ENCODE measurements at regions not wholly inside any gene's neighbourhood (a gene's known extent, or its start where the extent isn't known, plus 50 kb on each side); places are given as distances from the start of the nearest gene placed in this dataset.

DNA sequence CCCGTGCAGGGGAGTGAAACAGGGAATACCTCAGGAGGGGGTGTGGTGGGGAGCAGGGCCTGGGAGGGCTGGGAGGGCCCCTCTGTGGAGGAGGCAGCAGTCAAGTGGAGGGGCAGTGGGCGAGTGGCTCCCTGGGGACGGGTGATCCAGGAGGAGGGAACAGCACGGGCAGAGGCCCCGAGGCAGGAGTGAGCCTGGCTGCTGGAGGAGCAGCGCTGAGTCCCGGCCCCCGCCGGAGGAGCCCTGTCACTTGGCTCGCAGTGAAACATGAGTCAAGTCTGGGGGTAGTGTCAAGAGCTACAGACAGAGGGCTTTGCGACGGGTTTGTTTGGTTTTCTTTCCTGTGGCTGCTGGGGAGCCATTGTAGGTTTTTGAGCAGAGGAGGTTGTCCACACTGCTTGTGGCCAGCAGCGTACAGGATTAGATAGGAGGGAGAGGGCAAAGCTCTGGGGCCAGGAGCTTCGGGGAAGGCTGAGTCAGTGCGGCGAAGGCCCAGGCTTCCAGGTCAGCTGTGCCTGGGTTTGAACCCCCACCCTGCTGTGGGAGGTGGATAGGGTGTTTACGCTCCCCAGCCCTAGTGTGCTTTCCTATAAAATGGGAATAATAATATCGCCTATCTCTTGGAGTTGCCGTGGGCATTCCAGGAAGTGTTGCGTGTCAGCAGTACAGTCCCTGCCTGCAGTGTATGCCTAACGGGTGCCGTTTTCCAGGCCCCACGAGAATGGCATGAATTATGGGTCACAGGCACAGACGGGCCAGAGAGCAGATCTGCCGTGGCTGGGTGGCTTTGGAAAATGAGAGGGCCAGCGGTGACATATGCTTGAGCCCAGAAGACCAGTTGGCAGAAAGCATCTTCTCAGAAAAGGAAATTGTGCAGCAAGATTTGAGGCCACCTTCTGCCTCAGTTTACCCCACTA is 115.9 kb upstream of the CIBAR2 start:
- in situ Hi-C loops (cut with HindIII; ENCODE audit: extremely low pct_ligation_motif_present, low pct_unique_long_range_greater_than_20kb) (loop anchor here (10.0 kb wide), 1 partner anchor 103 kb away; no protein-coding TSS in a partner anchor), intact Hi-C loops (cut with micrococcal nuclease; ENCODE audit: unreplicated experiment) (no loop called here)
- Histone ChIP-seq H3K4me3 (replicated peaks in 1 of 3; ENCODE audit: insufficient read depth in 1 of 3, low read depth in 2 of 3, low read length in 3 of 3) (no peak overlapping the region), H3K9me3 (ENCODE audit: low read length) (no peaks in the 10 kb centered on the region), H3K27ac (ENCODE audit: extremely low read length, insufficient read depth, low read length) (no peak overlapping the region), H4K20me1 (ENCODE audit: insufficient read depth, low read length) (0 out of 2 replicates have a peak, but pooled peaks cover 5% of the 10 kb centered on the region), H3K36me3 (replicated peaks in 1 of 2; ENCODE audit: control insufficient read depth in 1 of 2, insufficient read depth in 2 of 2, low read length in 2 of 2) (no peaks in the 10 kb centered on the region), H3K79me2 (ENCODE audit: insufficient read depth, low read length) (no peaks in the 10 kb centered on the region), H3K4me1 (ENCODE audit: insufficient read depth, low read length) (peaks cover 17% of the 10 kb centered on the region), H3K4me2 (ENCODE audit: low read depth, low read length) (no peak overlapping the region), H3K27me3 (ENCODE audit: control insufficient read depth in 1 of 2, insufficient read depth in 2 of 2, low read length in 2 of 2) (no peaks in the 10 kb centered on the region; a peak in 1 of 5 replicates), H3K9ac (ENCODE audit: insufficient read depth, low read depth, low read length) (no peak overlapping the region), H2AFZ (ENCODE audit: low read length) (no peak overlapping the region)
- 58% methylated on average over 26 of the region's 26 CpGs for WGBS (ENCODE audit: low lambda C conversion rate)
- ChIA-PET POLR2A (interaction anchor here (0.9 kb wide), 1 partner anchor 69 kb away, joined by 4 read pairs; no protein-coding TSS in a partner anchor), CTCF (ENCODE audit: low intra/inter-chr PET ratio, low total read pairs) (no interaction called here)
- ATAC-seq (peak; percentile 74), DNase-seq (ENCODE audit: low spot score) (no peak), FAIRE-seq (no peak)
- no TSS peak for BruUV-seq (replicated peaks)
- TF ChIP-seq KDM5B (CRISPR knock-in tag; IDR thresholded peaks at IDR 0.05; ENCODE audit: borderline replicate concordance) = peak; percentile 50; the same call in 1 of the 2 replicates
- TF ChIP-seq, protein P1, sequence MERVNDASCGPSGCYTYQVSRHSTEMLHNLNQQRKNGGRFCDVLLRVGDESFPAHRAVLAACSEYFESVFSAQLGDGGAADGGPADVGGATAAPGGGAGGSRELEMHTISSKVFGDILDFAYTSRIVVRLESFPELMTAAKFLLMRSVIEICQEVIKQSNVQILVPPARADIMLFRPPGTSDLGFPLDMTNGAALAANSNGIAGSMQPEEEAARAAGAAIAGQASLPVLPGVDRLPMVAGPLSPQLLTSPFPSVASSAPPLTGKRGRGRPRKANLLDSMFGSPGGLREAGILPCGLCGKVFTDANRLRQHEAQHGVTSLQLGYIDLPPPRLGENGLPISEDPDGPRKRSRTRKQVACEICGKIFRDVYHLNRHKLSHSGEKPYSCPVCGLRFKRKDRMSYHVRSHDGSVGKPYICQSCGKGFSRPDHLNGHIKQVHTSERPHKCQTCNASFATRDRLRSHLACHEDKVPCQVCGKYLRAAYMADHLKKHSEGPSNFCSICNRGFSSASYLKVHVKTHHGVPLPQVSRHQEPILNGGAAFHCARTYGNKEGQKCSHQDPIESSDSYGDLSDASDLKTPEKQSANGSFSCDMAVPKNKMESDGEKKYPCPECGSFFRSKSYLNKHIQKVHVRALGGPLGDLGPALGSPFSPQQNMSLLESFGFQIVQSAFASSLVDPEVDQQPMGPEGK (CRISPR knock-in tag; IDR thresholded peaks at IDR 0.05) = 0 out of 2 replicates have a peak, but pooled peaks have one; percentile 20
- TF ChIP-seq, protein P2, sequence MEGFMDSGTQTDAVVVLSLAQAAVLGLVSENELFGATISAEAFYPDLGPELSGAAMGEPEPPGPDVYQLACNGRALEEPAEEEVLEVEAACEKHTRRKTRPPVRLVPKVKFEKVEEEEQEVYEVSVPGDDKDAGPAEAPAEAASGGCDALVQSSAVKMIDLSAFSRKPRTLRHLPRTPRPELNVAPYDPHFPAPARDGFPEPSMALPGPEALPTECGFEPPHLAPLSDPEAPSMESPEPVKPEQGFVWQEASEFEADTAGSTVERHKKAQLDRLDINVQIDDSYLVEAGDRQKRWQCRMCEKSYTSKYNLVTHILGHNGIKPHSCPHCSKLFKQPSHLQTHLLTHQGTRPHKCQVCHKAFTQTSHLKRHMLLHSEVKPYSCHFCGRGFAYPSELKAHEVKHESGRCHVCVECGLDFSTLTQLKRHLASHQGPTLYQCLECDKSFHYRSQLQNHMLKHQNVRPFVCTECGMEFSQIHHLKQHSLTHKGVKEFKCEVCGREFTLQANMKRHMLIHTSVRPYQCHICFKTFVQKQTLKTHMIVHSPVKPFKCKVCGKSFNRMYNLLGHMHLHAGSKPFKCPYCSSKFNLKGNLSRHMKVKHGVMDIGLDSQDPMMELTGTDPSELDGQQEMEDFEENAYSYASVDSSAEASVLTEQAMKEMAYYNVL (CRISPR knock-in tag; IDR thresholded peaks at IDR 0.05; ENCODE audit: borderline replicate concordance) = 0 out of 2 replicates have a peak, but pooled peaks have one; percentile 17
- 0 out of 2 replicates have a peak, but pooled peaks have one; percentile 6 for TF ChIP-seq BORCS8-MEF2B (CRISPR knock-in tag; IDR thresholded peaks at IDR 0.05)
- 0 out of 2 replicates have a peak, but pooled peaks have one; percentile 24 for TF ChIP-seq HDAC1 (CRISPR knock-in tag; IDR thresholded peaks at IDR 0.05)
- TF ChIP-seq, protein P3, sequence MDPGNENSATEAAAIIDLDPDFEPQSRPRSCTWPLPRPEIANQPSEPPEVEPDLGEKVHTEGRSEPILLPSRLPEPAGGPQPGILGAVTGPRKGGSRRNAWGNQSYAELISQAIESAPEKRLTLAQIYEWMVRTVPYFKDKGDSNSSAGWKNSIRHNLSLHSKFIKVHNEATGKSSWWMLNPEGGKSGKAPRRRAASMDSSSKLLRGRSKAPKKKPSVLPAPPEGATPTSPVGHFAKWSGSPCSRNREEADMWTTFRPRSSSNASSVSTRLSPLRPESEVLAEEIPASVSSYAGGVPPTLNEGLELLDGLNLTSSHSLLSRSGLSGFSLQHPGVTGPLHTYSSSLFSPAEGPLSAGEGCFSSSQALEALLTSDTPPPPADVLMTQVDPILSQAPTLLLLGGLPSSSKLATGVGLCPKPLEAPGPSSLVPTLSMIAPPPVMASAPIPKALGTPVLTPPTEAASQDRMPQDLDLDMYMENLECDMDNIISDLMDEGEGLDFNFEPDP (CRISPR knock-in tag; conservative IDR thresholded peaks at IDR 0.05) = 0 out of 2 replicates have a peak, but pooled peaks have one; percentile 18
- peak; percentile 43 for TF ChIP-seq ZNF687 (CRISPR knock-in tag; IDR thresholded peaks at IDR 0.05)
- 0 out of 2 replicates have a peak, but pooled peaks have one; percentile 18 for TF ChIP-seq ZNF446 (CRISPR knock-in tag; IDR thresholded peaks at IDR 0.05)
- TF ChIP-seq HES4 (CRISPR knock-in tag; IDR thresholded peaks at IDR 0.05; ENCODE audit: borderline replicate concordance) = 0 out of 2 replicates have a peak, but pooled peaks have one; percentile 19
